GM12878 (cell line): ENCODE measurements at regions not wholly inside any gene's neighbourhood (a gene's known extent, or its start where the extent isn't known, plus 50 kb on each side); places are given as distances from the start of the nearest gene placed in this dataset.

Source experiments
- BMI1 ChIP-seq: fragments of 450-650 bp; IDR thresholded peaks from 2 replicates; pipeline ENCODE4 v1.6.1; 2016; ENCODE audit warnings: mild to moderate bottlenecking, moderate library complexity, borderline replicate concordance
- MTA3 ChIP-seq: IDR thresholded peaks from 2 replicates; pipeline ENCODE4 v1.6.1; 2012; ENCODE audit warnings: low read length, inconsistent platforms, borderline replicate concordance
- NFXL1 ChIP-seq: fragments of 450-650 bp; IDR thresholded peaks from 2 replicates; pipeline ENCODE4 v1.6.1; 2017; ENCODE audit warnings: antibody characterized with exemption, mild to moderate bottlenecking, borderline replicate concordance
- POLR2A ChIP-seq: IDR thresholded peaks from 2 replicates; pipeline ENCODE4 v1.6.1; 2011; ENCODE audit warnings: low read depth, mild to moderate bottlenecking, low read length
- POLR2AphosphoS5 ChIP-seq: IDR thresholded peaks from 2 replicates; pipeline ENCODE4 v1.6.1; 2011; ENCODE audit warnings: mild to moderate bottlenecking, low read length, inconsistent platforms
- YY1 ChIP-seq: IDR thresholded peaks from 2 replicates; pipeline ENCODE4 v1.6.1; 2011; ENCODE audit warnings: low read depth, mild to moderate bottlenecking, low read length
- TF ChIP-seq, protein P1 (sequence below), 3 experiments: IDR thresholded peaks in 2 of 3; conservative IDR thresholded peaks in 1 of 3; 2 replicates each; pipeline ENCODE4 v1.5.1; 2011; ENCODE audit warnings: low read depth in 3 of 3, low read length in 3 of 3, mild to moderate bottlenecking in 3 of 3, control low read depth in 2 of 3, moderate library complexity in 2 of 3, inconsistent platforms in 1 of 3, mixed read lengths in 1 of 3; ENCODE audit not compliant: control insufficient read depth in 2 of 3, insufficient read depth in 1 of 3; ENCODE audit errors: extremely low read depth in 1 of 3

DNA sequence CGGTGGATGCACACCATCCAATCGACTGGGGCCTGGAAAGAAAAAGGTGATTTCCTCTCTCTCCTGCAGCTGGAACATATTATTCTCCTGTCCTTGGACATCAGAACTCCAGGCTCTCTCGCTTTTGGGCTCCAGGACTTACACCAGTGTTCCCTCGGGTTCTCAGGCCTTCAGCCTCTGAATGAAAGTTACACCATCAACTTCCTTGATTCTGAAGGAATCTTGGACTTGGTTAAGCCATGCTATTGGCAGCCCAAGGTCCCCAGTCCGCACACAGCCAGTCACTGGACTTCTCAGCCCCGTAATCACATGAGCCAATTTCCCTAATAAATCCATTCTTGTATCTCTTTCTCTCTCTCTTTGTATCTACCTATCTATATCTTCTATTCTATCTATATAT is 418.9 kb downstream of the IRS1 start:
- no peak for TF ChIP-seq MTA3
- TF ChIP-seq YY1: no peak
- no peak for TF ChIP-seq POLR2A
- TF ChIP-seq, protein P1, sequence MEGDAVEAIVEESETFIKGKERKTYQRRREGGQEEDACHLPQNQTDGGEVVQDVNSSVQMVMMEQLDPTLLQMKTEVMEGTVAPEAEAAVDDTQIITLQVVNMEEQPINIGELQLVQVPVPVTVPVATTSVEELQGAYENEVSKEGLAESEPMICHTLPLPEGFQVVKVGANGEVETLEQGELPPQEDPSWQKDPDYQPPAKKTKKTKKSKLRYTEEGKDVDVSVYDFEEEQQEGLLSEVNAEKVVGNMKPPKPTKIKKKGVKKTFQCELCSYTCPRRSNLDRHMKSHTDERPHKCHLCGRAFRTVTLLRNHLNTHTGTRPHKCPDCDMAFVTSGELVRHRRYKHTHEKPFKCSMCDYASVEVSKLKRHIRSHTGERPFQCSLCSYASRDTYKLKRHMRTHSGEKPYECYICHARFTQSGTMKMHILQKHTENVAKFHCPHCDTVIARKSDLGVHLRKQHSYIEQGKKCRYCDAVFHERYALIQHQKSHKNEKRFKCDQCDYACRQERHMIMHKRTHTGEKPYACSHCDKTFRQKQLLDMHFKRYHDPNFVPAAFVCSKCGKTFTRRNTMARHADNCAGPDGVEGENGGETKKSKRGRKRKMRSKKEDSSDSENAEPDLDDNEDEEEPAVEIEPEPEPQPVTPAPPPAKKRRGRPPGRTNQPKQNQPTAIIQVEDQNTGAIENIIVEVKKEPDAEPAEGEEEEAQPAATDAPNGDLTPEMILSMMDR (IDR thresholded peaks at IDR 0.05 in 2 of 3, conservative IDR thresholded peaks at IDR 0.05 in 1 of 3; ENCODE audit: control insufficient read depth in 2 of 3, extremely low read depth in 1 of 3, insufficient read depth in 1 of 3, low read depth in 3 of 3, low read length in 3 of 3): no peak
- no peak for TF ChIP-seq POLR2AphosphoS5
- TF ChIP-seq BMI1: no peak
- no peak for TF ChIP-seq NFXL1
